ENCODE measurements at regions not wholly inside any gene's neighbourhood (a gene's known extent, or its start where the extent isn't known, plus 50 kb on each side); places are given as distances from the start of the nearest gene placed in this dataset.

DNA sequence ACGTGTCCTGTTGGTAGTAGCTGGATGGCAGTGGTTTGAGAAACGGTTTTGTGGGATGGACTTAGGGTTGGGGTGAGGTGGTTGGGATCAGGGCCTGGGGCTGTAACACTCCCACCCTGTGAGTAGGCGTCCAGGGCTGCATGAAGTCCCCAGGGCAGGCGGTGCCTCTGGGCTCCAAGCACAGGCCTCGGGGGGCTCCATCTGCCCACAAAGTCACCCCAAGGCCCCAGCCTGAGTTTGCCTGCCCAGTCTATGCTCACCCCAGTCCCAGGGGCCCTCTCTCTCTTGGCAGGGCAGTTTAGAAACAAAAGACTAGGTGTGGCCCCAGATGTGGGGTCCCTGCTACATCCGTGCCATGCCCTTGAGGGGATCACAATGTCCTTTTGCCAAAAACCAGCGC, 86.9 kb upstream of the PRR23E start:
- no peak for TF ChIP-seq CTCF (IDR thresholded peaks at IDR 0.05; ENCODE audit: insufficient read depth, low read depth, low read length)
- no peak for TF ChIP-seq EZH2 (IDR thresholded peaks at IDR 0.05; ENCODE audit: insufficient read depth, low read length)

All from astrocyte (in vitro differentiated cells and primary cell).